GM12878 (cell line): ENCODE measurements at regions not wholly inside any gene's neighbourhood (a gene's known extent, or its start where the extent isn't known, plus 50 kb on each side); places are given as distances from the start of the nearest gene placed in this dataset.

Experiments used
- ATAC-seq: fragments of 200-7000 bp; cut with Tn5 transposase; 3 replicates; pipeline ENCODE4 v1.9.1; 2020; ENCODE audit warnings: mild to moderate bottlenecking, moderate library complexity
- BruUV-seq: library from RNA; stranded (reverse); fragments of 400-500 nt; replicated peaks from 2 replicates; lab custom pipeline; 2021; lab: Mats Ljungman, UMichigan
- CTCF ChIA-PET: fragments of 300-600 bp; sonication (Branson Sonifier 250); formaldehyde crosslinking; extraction: SDS; loops from one replicate; lab custom pipeline; 2021; ENCODE audit warnings: inconsistent platforms; lab: Yijun Ruan, JAX
- POLR2A ChIA-PET: fragments of 350-600 bp; formaldehyde crosslinking; extraction: SDS; loops from one replicate; lab custom pipeline; 2021; ENCODE audit warnings: inconsistent platforms; lab: Charles Lee
- RAD21 ChIA-PET: fragments of 300-600 bp; sonication (Branson Sonifier 250); formaldehyde crosslinking; loops from one replicate; lab custom pipeline; 2023; ENCODE audit warnings: antibody characterized with exemption; ENCODE audit not compliant: unreplicated experiment; lab: Charles Lee
- SMC1A ChIA-PET: fragments of 300-600 bp; sonication (Branson Sonifier 250); formaldehyde crosslinking; loops from one replicate; lab custom pipeline; 2023; ENCODE audit not compliant: unreplicated experiment, uncharacterized antibody; lab: Charles Lee
- DNase-seq: peaks from one replicate; pipeline ENCODE4 v3.0.0-alpha.2; 2011; ENCODE audit warnings: low read depth, low spot score
- FAIRE-seq: peaks from 3 replicates; lab custom pipeline; 2011; peaks lifted over from hg19 to GRCh38; lab: Jason Lieb, UNC
- H2AFZ ChIP-seq: 2 replicates; pipeline ENCODE4 v1.6.0; 2011; ENCODE audit warnings: low read depth, low read length, control low read depth; ENCODE audit not compliant: control insufficient read depth
- H3K27ac ChIP-seq: 2 replicates; pipeline ENCODE4 v1.5.1; 2011; ENCODE audit warnings: control low read depth; ENCODE audit not compliant: control insufficient read depth, insufficient read depth
- H3K27me3 ChIP-seq, 2 experiments: replicated peaks in 1 of 2; 2 replicates each; pipeline versions ENCODE4 v1.6.0 to v1.6.1; 2011; ENCODE audit warnings: low read length in 1 of 2; ENCODE audit not compliant: control insufficient read depth in 2 of 2, insufficient read depth in 2 of 2
- H3K36me3 ChIP-seq, 2 experiments: 2 replicates each; pipeline ENCODE4 v1.5.1; 2011; ENCODE audit warnings: low read length in 1 of 2; ENCODE audit not compliant: control insufficient read depth in 2 of 2, insufficient read depth in 2 of 2
- H3K4me1 ChIP-seq: 2 replicates; pipeline ENCODE4 v1.6.1; 2011; ENCODE audit warnings: mild to moderate bottlenecking, low read length, moderate library complexity, mixed read lengths; ENCODE audit not compliant: control insufficient read depth, insufficient read depth
- H3K4me2 ChIP-seq: 2 replicates; pipeline ENCODE4 v1.6.0; 2011; ENCODE audit warnings: control low read depth; ENCODE audit not compliant: control insufficient read depth, insufficient read depth
- H3K4me3 ChIP-seq: fragments of 200-600 bp; sonication (generic); 2 replicates; pipeline ENCODE4 v1.5.1; 2016
- H3K79me2 ChIP-seq: 2 replicates; pipeline ENCODE4 v1.6.0; 2011; ENCODE audit warnings: low read length; ENCODE audit not compliant: control insufficient read depth, insufficient read depth
- H3K9ac ChIP-seq: 2 replicates; pipeline ENCODE4 v1.8.0; 2011; ENCODE audit warnings: low read length, control low read depth, mixed read lengths; ENCODE audit not compliant: control insufficient read depth, insufficient read depth
- H3K9me3 ChIP-seq: replicated peaks from 3 replicates; pipeline ENCODE4 v1.5.1; 2011; ENCODE audit warnings: mild to moderate bottlenecking, low read length; ENCODE audit not compliant: control insufficient read depth, insufficient read depth
- H4K20me1 ChIP-seq: 2 replicates; pipeline ENCODE4 v1.6.0; 2011; ENCODE audit not compliant: control insufficient read depth, insufficient read depth
- EP300 ChIP-seq, 2 experiments: fragments of 150-350 bp in 1 of 2; IDR thresholded peaks; 2 replicates each; pipeline ENCODE4 v1.6.1; 2011 to 2012; ENCODE audit warnings: low read depth in 2 of 2, low read length in 2 of 2, borderline replicate concordance in 1 of 2, improper control_type of control experiment in 1 of 2, inconsistent platforms in 1 of 2; ENCODE audit not compliant: control insufficient read depth in 1 of 2
- HCFC1 ChIP-seq: fragments of 150-350 bp; IDR thresholded peaks from 2 replicates; pipeline ENCODE4 v1.6.1; 2014; ENCODE audit warnings: low read length
- HDAC6 ChIP-seq: fragments of 200-600 bp; sonication (generic); IDR thresholded peaks from one replicate; pipeline ENCODE4 v1.8.0; 2017; ENCODE audit warnings: antibody characterized with exemption; ENCODE audit not compliant: unreplicated experiment
- POLR2AphosphoS5 ChIP-seq: IDR thresholded peaks from 2 replicates; pipeline ENCODE4 v1.6.1; 2011; ENCODE audit warnings: mild to moderate bottlenecking, low read length, inconsistent platforms
- SPI1 ChIP-seq: IDR thresholded peaks from 2 replicates; pipeline ENCODE4 v1.6.1; 2011; ENCODE audit warnings: low read depth, mild to moderate bottlenecking, low read length, moderate library complexity, borderline replicate concordance; ENCODE audit not compliant: insufficient read depth
- YY1 ChIP-seq: IDR thresholded peaks from 2 replicates; pipeline ENCODE4 v1.6.1; 2011; ENCODE audit warnings: low read depth, mild to moderate bottlenecking, low read length
- ZNF217 ChIP-seq: fragments of 450-650 bp; IDR thresholded peaks from 2 replicates; pipeline ENCODE4 v1.6.1; 2017; ENCODE audit warnings: antibody characterized with exemption, mild to moderate bottlenecking
- WGBS: methylation state at CpG from one replicate; pipeline ENCODE4 v1.1.6; 2016; ENCODE audit warnings: low lambda C conversion rate; ENCODE audit not compliant: insufficient replicate concordance, insufficient coverage; ENCODE audit errors: missing lambda C conversion rate; 5-methylcytosine and 5-hydroxymethylcytosine counted together
- in situ Hi-C: fragments of 300-500 bp; cut with MboI; formaldehyde crosslinking; loops from 9 replicates; pipeline ENCODE4 v1.14.3; 2018; ENCODE audit warnings: mixed read lengths
- intact Hi-C: fragments of 100-400 bp; cut with micrococcal nuclease; formaldehyde crosslinking; loops from one replicate; pipeline ENCODE4 v1.14.2; 2022; ENCODE audit not compliant: unreplicated experiment
- TF ChIP-seq, protein P1 (sequence below): fragments of 450-650 bp; IDR thresholded peaks from 2 replicates; pipeline ENCODE4 v1.6.1; 2017; ENCODE audit warnings: mild to moderate bottlenecking, moderate library complexity
- TF ChIP-seq, protein P2 (sequence below): IDR thresholded peaks from 2 replicates; pipeline ENCODE4 v1.6.1; 2012; ENCODE audit warnings: low read depth, low read length, improper control_type of control experiment
- TF ChIP-seq, protein P3 (sequence below): fragments of 150-350 bp; IDR thresholded peaks from 2 replicates; pipeline ENCODE4 v1.6.1; 2016; ENCODE audit warnings: low read depth, low read length

DNA sequence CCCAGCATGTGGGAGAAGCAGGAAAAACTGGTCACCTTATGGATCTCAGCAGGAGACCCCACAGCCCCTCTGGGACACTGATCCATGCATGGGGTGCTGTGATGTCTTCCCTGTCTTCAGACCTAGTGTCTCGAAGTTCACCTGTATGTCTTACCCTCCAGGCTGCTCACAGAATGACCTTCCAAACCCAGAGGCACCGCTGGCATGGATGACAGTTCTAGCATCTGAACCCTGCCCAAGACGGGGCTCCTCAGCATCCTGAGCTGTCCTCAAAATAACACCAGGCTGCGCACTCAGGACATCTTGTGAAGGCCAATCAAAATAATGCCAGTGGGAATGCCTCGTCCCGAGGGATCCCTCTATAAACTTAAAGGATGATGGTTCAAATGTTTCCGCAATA, 824.9 kb downstream of the TBC1D22A start (continued):
- TF ChIP-seq, protein P1, sequence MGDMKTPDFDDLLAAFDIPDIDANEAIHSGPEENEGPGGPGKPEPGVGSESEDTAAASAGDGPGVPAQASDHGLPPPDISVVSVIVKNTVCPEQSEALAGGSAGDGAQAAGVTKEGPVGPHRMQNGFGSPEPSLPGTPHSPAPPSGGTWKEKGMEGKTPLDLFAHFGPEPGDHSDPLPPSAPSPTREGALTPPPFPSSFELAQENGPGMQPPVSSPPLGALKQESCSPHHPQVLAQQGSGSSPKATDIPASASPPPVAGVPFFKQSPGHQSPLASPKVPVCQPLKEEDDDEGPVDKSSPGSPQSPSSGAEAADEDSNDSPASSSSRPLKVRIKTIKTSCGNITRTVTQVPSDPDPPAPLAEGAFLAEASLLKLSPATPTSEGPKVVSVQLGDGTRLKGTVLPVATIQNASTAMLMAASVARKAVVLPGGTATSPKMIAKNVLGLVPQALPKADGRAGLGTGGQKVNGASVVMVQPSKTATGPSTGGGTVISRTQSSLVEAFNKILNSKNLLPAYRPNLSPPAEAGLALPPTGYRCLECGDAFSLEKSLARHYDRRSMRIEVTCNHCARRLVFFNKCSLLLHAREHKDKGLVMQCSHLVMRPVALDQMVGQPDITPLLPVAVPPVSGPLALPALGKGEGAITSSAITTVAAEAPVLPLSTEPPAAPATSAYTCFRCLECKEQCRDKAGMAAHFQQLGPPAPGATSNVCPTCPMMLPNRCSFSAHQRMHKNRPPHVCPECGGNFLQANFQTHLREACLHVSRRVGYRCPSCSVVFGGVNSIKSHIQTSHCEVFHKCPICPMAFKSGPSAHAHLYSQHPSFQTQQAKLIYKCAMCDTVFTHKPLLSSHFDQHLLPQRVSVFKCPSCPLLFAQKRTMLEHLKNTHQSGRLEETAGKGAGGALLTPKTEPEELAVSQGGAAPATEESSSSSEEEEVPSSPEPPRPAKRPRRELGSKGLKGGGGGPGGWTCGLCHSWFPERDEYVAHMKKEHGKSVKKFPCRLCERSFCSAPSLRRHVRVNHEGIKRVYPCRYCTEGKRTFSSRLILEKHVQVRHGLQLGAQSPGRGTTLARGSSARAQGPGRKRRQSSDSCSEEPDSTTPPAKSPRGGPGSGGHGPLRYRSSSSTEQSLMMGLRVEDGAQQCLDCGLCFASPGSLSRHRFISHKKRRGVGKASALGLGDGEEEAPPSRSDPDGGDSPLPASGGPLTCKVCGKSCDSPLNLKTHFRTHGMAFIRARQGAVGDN, result no peak
- TF ChIP-seq EP300 (IDR thresholded peaks at IDR 0.05; ENCODE audit: borderline replicate concordance in 1 of 2, control insufficient read depth in 1 of 2, low read depth in 2 of 2, low read length in 2 of 2) (no peak), SPI1 (no peak)

DNA sequence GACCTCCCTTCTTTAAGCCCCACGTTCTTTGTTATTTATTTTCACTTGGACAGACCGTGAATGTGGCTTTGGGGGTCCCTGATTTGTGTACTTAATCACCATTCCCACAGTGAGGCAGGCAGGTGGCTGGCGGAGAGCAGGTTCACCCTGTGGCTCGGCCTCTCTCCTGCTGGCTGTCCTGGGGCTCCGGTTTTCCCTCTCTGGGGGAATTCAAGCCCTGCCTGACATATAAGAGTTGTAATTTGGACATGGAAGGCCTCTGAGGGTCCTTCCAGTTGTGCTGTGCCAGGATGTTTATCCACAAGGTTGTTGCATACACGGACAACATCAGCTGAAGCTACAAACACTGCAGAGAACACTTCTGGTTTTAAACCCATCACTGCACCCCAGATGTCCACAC, 824.5 kb downstream of the TBC1D22A start:
- ATAC-seq (no peak), FAIRE-seq (no peak), DNase-seq (no peak)
- Histone ChIP-seq H3K9ac (no peak overlapping the region), H3K4me2 (no peak overlapping the region), H3K27ac (no peak overlapping the region), H3K36me3 (no peaks in the 10 kb centered on the region), H3K9me3 (no peaks in the 10 kb centered on the region; the same call in 2 of the 3 replicates), H2AFZ (no peak overlapping the region), H3K79me2 (no peaks in the 10 kb centered on the region), H3K27me3 (no peaks in the 10 kb centered on the region), H3K4me3 (no peak overlapping the region), H3K4me1 (no peaks in the 10 kb centered on the region), H4K20me1 (no peaks in the 10 kb centered on the region)
- BruUV-seq, result no TSS peak
- CTCF ChIA-PET, result no interaction called here
- RAD21 ChIA-PET, result no interaction called here
- intact Hi-C loops, result no loop called here
- 0% methylated on average over 6 of the region's 6 CpGs for WGBS
- SMC1A ChIA-PET, result no interaction called here
- POLR2A ChIA-PET, result no interaction called here
- in situ Hi-C loops, result no loop called here
- TF ChIP-seq, protein P2, sequence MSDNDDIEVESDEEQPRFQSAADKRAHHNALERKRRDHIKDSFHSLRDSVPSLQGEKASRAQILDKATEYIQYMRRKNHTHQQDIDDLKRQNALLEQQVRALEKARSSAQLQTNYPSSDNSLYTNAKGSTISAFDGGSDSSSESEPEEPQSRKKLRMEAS, result no peak
- TF ChIP-seq, protein P3, sequence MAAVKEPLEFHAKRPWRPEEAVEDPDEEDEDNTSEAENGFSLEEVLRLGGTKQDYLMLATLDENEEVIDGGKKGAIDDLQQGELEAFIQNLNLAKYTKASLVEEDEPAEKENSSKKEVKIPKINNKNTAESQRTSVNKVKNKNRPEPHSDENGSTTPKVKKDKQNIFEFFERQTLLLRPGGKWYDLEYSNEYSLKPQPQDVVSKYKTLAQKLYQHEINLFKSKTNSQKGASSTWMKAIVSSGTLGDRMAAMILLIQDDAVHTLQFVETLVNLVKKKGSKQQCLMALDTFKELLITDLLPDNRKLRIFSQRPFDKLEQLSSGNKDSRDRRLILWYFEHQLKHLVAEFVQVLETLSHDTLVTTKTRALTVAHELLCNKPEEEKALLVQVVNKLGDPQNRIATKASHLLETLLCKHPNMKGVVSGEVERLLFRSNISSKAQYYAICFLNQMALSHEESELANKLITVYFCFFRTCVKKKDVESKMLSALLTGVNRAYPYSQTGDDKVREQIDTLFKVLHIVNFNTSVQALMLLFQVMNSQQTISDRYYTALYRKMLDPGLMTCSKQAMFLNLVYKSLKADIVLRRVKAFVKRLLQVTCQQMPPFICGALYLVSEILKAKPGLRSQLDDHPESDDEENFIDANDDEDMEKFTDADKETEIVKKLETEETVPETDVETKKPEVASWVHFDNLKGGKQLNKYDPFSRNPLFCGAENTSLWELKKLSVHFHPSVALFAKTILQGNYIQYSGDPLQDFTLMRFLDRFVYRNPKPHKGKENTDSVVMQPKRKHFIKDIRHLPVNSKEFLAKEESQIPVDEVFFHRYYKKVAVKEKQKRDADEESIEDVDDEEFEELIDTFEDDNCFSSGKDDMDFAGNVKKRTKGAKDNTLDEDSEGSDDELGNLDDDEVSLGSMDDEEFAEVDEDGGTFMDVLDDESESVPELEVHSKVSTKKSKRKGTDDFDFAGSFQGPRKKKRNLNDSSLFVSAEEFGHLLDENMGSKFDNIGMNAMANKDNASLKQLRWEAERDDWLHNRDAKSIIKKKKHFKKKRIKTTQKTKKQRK, result no peak
- TF ChIP-seq HDAC6 (no peak), ZNF217 (no peak), HCFC1 (no peak), YY1 (no peak), POLR2AphosphoS5 (no peak)
